Fibroblast of lung (primary cell): ENCODE measurements at regions not wholly inside any gene's neighbourhood (a gene's known extent, or its start where the extent isn't known, plus 50 kb on each side); places are given as distances from the start of the nearest gene placed in this dataset.

ENCODE experiments used
- DNase-seq, 2 donors: peaks; one replicate each; pipeline versions ENCODE4 v3.0.0 to v3.0.0-alpha.2; 2010; ENCODE audit warnings: low read depth in 2 of 2
- H2AFZ ChIP-seq: 2 replicates; pipeline ENCODE4 v1.5.1; 2012; ENCODE audit warnings: low read length, control low read depth, inconsistent platforms
- H3K27ac ChIP-seq: 2 replicates; pipeline ENCODE4 v1.5.1; 2011; ENCODE audit warnings: low read length, control low read depth; ENCODE audit not compliant: insufficient read depth
- H3K27me3 ChIP-seq: 2 replicates; pipeline ENCODE4 v1.5.1; 2011; ENCODE audit warnings: mild to moderate bottlenecking, low read length; ENCODE audit not compliant: control insufficient read depth, insufficient read depth
- H3K36me3 ChIP-seq: 2 replicates; pipeline ENCODE4 v1.5.1; 2011; ENCODE audit warnings: low read length; ENCODE audit not compliant: control insufficient read depth, insufficient read depth
- H3K4me1 ChIP-seq: 2 replicates; pipeline ENCODE4 v1.5.1; 2011; ENCODE audit warnings: low read length; ENCODE audit not compliant: control insufficient read depth, insufficient read depth; ENCODE audit errors: extremely low read depth
- H3K4me2 ChIP-seq: 2 replicates; pipeline ENCODE4 v1.5.1; 2011; ENCODE audit warnings: low read length, control low read depth; ENCODE audit not compliant: insufficient read depth; ENCODE audit errors: extremely low read depth
- H3K4me3 ChIP-seq, 4 experiments: fragments of 200-600 bp in 1 of 4; sonication (generic) in 1 of 4; replicated peaks in 1 of 4; 2 replicates each; pipeline ENCODE4 v1.5.1; 2011 to 2016; ENCODE audit warnings: low read length in 4 of 4, low read depth in 3 of 4, mild to moderate bottlenecking in 3 of 4, control low read depth in 2 of 4, inconsistent platforms in 1 of 4, mixed read lengths in 1 of 4; ENCODE audit not compliant: insufficient read depth in 1 of 4; ENCODE audit errors: control extremely low read depth in 1 of 4
- H3K79me2 ChIP-seq: 2 replicates; pipeline ENCODE4 v1.5.1; 2012; ENCODE audit warnings: mild to moderate bottlenecking, low read length, inconsistent platforms; ENCODE audit not compliant: control insufficient read depth, insufficient read depth
- H3K9ac ChIP-seq: 2 replicates; pipeline ENCODE4 v1.5.1; 2011; ENCODE audit warnings: mild to moderate bottlenecking, low read length, control low read depth; ENCODE audit not compliant: insufficient read depth
- H3K9me3 ChIP-seq: 2 replicates; pipeline ENCODE4 v1.5.1; 2012; ENCODE audit warnings: low read depth, low read length; ENCODE audit not compliant: control insufficient read depth, insufficient read depth
- H4K20me1 ChIP-seq: 2 replicates; pipeline ENCODE4 v1.5.1; 2011; ENCODE audit warnings: low read length; ENCODE audit not compliant: control insufficient read depth, insufficient read depth; ENCODE audit errors: extremely low read depth
- CTCF ChIP-seq, 2 donors: IDR thresholded peaks in 1 of 2; conservative IDR thresholded peaks in 1 of 2; 1 replicate in 1 of 2; 2 replicates in 1 of 2; pipeline ENCODE4 v1.5.1; 2011 to 2012; ENCODE audit warnings: low read length in 2 of 2, control low read depth in 1 of 2, inconsistent platforms in 1 of 2, low read depth in 1 of 2, mild to moderate bottlenecking in 1 of 2
- EZH2 ChIP-seq: IDR thresholded peaks from 2 replicates; pipeline ENCODE4 v1.5.1; 2012; ENCODE audit warnings: low read length, control low read depth, mild to moderate bottlenecking; ENCODE audit errors: missing control alignments

- Histone ChIP-seq H3K79me2 (no peaks in the 10 kb centered on the region), H3K4me2 (no peak overlapping the region), H3K4me1 (no peaks in the 10 kb centered on the region), H3K9me3 (no peaks in the 10 kb centered on the region), H4K20me1 (no peaks in the 10 kb centered on the region), H3K9ac (no peak overlapping the region), H2AFZ (no peak overlapping the region), H3K27me3 (no peaks in the 10 kb centered on the region), H3K27ac (no peak overlapping the region), H3K36me3 (no peaks in the 10 kb centered on the region), H3K4me3 (no peak overlapping the region)
- TF ChIP-seq CTCF (conservative IDR thresholded peaks at IDR 0.05 in 1 of 2, IDR thresholded peaks at IDR 0.05 in 1 of 2; ENCODE audit: low read depth in 1 of 2, low read length in 2 of 2) (no peak), EZH2 (no peak)
- DNase-seq = no peak
These were observed 167.9 kb upstream of the SPOPL start for GRCh38 chr2:138333677-138334076.

GRCh38 chr2:138334323-138334722 is 167.2 kb upstream of the SPOPL start:
- no peak overlapping the region for H3K27ac ChIP-seq
- no peak for DNase-seq

GRCh38 chr2:138335036-138335435 is 166.5 kb upstream of the SPOPL start:
- no peak overlapping the region for H2AFZ ChIP-seq
- no peak overlapping the region for H3K27ac ChIP-seq
- no peak overlapping the region for H3K4me2 ChIP-seq

More at GRCh38 chr2:138334323-138334722, 167.2 kb upstream of the SPOPL start:
- no peak overlapping the region for H3K4me3 ChIP-seq
- TF ChIP-seq CTCF (conservative IDR thresholded peaks at IDR 0.05 in 1 of 2, IDR thresholded peaks at IDR 0.05 in 1 of 2; ENCODE audit: low read depth in 1 of 2, low read length in 2 of 2) (no peak), EZH2 (no peak)
- H4K20me1 ChIP-seq = no peaks in the 10 kb centered on the region
- H3K79me2 ChIP-seq = no peaks in the 10 kb centered on the region
- no peaks in the 10 kb centered on the region for H3K4me1 ChIP-seq
- H3K27me3 ChIP-seq = no peaks in the 10 kb centered on the region
- H3K4me2 ChIP-seq = no peak overlapping the region
- H3K36me3 ChIP-seq = no peaks in the 10 kb centered on the region
- H3K9ac ChIP-seq = no peak overlapping the region
- H3K9me3 ChIP-seq = no peaks in the 10 kb centered on the region
- H2AFZ ChIP-seq = no peak overlapping the region

More at GRCh38 chr2:138335036-138335435, 166.5 kb upstream of the SPOPL start:
- Histone ChIP-seq H3K4me1 (no peaks in the 10 kb centered on the region), H3K27me3 (no peaks in the 10 kb centered on the region), H4K20me1 (no peaks in the 10 kb centered on the region), H3K9me3 (no peaks in the 10 kb centered on the region), H3K36me3 (no peaks in the 10 kb centered on the region), H3K79me2 (no peaks in the 10 kb centered on the region), H3K4me3 (no peak overlapping the region), H3K9ac (no peak overlapping the region)
- DNase-seq = no peak
- TF ChIP-seq EZH2 (no peak), CTCF (conservative IDR thresholded peaks at IDR 0.05 in 1 of 2, IDR thresholded peaks at IDR 0.05 in 1 of 2; ENCODE audit: low read depth in 1 of 2, low read length in 2 of 2) (no peak)
